Heart left ventricle (tissue), 13 donors: ENCODE measurements at regions not wholly inside any gene's neighbourhood (a gene's known extent, or its start where the extent isn't known, plus 50 kb on each side); places are given as distances from the start of the nearest gene placed in this dataset.

Experiments used
- POLR2A ChIP-seq, 2 donors: fragments of 450-650 bp; IDR thresholded peaks; one replicate each; pipeline ENCODE4 v1.6.1; 2017; ENCODE audit warnings: antibody characterized with exemption in 2 of 2, mild to moderate bottlenecking in 2 of 2, moderate library complexity in 2 of 2
- TF ChIP-seq, protein P1 (sequence below), 12 donors: fragments of 200-600 bp; sonication (generic) in 4 of 12; IDR thresholded peaks; one replicate each; pipeline versions ENCODE4 v1.5.0 to v1.8.0; 2018 to 2022; ENCODE audit warnings: antibody characterized with exemption in 12 of 12, mild to moderate bottlenecking in 5 of 12
- donor health status: ischemic (EF 13 %, LVEDD 7.1; RV severe dilation, severe dysfunction).
- donor health status: DM: no; HTN: yes; CAD: no.
- donor health status: DM: no; HTN: no; CAD: no.
- donor health status: ischemic (EF 25% LVEDD 6.9; RV normal size, moderate dysfunction).
- donor health status: ischemic (EF 25% LVEDD 5.7; RV mildly dilated, moderate dysfunction).
- donor health status: ischemic (EF 35%, LVEDD 5.7; RV mildly dilated, moderate dysfunction).
- donor health status: nonischemic (EF 11% LVEDD 7.7; RV severe dilation, severe dysfunction).
- donor health status: DM: yes; HTN: yes; CAD: no.
- donor health status: PGD.
- donor health status: ischemic (EF 29% LVEDD 5.4; RV normal size, mild dysfunction).
- donor health status: nonischemic (EF 23%, LVEDD 6.1; RV moderate dilation, normal function).

DNA sequence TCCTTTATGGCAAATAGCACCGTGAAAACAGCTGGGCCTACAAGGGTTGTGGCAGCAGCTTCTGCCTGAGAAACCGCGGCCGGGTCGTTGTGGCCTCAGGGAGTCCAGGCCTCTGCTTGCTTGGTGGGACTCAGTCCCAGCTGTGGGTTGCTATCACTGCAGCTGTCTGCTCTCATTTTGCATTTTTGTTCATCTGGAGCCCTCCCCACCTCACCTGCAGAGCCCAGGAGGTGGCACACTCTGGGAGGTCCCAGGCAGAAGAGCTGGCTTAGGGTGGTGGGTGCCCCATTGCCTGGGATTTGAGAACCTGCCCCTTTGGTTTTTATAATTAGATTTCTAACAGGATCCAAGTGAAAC, 138.4 kb downstream of the GADD45G start:
- TF ChIP-seq, protein P1, sequence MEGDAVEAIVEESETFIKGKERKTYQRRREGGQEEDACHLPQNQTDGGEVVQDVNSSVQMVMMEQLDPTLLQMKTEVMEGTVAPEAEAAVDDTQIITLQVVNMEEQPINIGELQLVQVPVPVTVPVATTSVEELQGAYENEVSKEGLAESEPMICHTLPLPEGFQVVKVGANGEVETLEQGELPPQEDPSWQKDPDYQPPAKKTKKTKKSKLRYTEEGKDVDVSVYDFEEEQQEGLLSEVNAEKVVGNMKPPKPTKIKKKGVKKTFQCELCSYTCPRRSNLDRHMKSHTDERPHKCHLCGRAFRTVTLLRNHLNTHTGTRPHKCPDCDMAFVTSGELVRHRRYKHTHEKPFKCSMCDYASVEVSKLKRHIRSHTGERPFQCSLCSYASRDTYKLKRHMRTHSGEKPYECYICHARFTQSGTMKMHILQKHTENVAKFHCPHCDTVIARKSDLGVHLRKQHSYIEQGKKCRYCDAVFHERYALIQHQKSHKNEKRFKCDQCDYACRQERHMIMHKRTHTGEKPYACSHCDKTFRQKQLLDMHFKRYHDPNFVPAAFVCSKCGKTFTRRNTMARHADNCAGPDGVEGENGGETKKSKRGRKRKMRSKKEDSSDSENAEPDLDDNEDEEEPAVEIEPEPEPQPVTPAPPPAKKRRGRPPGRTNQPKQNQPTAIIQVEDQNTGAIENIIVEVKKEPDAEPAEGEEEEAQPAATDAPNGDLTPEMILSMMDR (IDR thresholded peaks at IDR 0.05): no peak
- no peak for TF ChIP-seq POLR2A (IDR thresholded peaks at IDR 0.05)
